Liver (tissue), 3 donors: ENCODE measurements at regions not wholly inside any gene's neighbourhood (a gene's known extent, or its start where the extent isn't known, plus 50 kb on each side); places are given as distances from the start of the nearest gene placed in this dataset.

ENCODE experiments used
- CTCF ChIP-seq: fragments of 150-350 bp; IDR thresholded peaks from 2 replicates; pipeline ENCODE4 v1.5.1; 2017; ENCODE audit warnings: improper control_type of control experiment, low read depth, low read length; ENCODE audit not compliant: missing input control
- EGR1 ChIP-seq, 2 donors: IDR thresholded peaks; 2 replicates each; pipeline ENCODE4 v1.6.1; 2016 to 2018; ENCODE audit warnings: antibody characterized with exemption in 2 of 2, low read depth in 2 of 2
- NR2F2 ChIP-seq: IDR thresholded peaks from 2 replicates; pipeline ENCODE4 v1.6.1; 2016; ENCODE audit warnings: antibody characterized with exemption
- RAD21 ChIP-seq, 2 donors: IDR thresholded peaks; 2 replicates each; pipeline ENCODE4 v1.6.1; 2016; ENCODE audit warnings: antibody characterized with exemption in 2 of 2, mild to moderate bottlenecking in 2 of 2
- RXRA ChIP-seq, 2 donors: IDR thresholded peaks; 2 replicates each; pipeline ENCODE4 v1.6.1; 2017 to 2018; ENCODE audit warnings: antibody characterized with exemption in 2 of 2, mild to moderate bottlenecking in 1 of 2
- SP1 ChIP-seq: IDR thresholded peaks from 2 replicates; pipeline ENCODE4 v1.6.1; 2018; ENCODE audit warnings: antibody characterized with exemption, mild to moderate bottlenecking
- TAF1 ChIP-seq: conservative IDR thresholded peaks from 2 replicates; pipeline ENCODE4 v1.6.1; 2016; ENCODE audit warnings: antibody characterized with exemption, mild to moderate bottlenecking
- YY1 ChIP-seq: IDR thresholded peaks from 2 replicates; pipeline ENCODE4 v1.6.1; 2016; ENCODE audit warnings: antibody characterized with exemption, mild to moderate bottlenecking
- TF ChIP-seq, protein P1 (sequence below): IDR thresholded peaks from 2 replicates; pipeline ENCODE4 v1.6.1; 2016; ENCODE audit warnings: antibody characterized with exemption, mild to moderate bottlenecking
- donor health status: healthy.
- donor health status: healthy.

DNA sequence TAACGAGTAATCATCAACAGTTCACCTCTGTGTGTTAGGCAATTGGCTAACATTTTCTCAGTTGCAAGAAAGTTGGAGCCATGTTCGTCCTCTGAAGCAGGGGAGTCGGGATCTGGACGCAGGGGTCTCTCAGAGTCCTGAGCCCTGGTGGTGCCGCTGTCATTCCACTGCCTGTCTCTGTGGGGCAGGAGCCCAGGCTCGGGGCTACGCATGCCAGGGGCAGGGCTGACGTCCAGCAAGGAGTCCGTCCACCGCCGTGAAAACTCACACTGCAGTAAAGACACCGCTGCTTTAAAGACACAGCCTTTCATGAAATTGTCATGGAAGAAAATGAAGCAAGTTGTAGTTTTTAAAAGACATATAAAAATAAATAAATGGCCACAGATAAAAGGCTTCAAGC lies 571.1 kb upstream of the SOX11 start:
- no peak for TF ChIP-seq CTCF
- no peak for TF ChIP-seq SP1
- no peak for TF ChIP-seq RAD21 (IDR thresholded peaks at IDR 0.05)
- TF ChIP-seq TAF1: no peak
- no peak for TF ChIP-seq EGR1 (IDR thresholded peaks at IDR 0.05; ENCODE audit: low read depth in 2 of 2)
- no peak for TF ChIP-seq YY1
- TF ChIP-seq NR2F2: no peak
- TF ChIP-seq, protein P1, sequence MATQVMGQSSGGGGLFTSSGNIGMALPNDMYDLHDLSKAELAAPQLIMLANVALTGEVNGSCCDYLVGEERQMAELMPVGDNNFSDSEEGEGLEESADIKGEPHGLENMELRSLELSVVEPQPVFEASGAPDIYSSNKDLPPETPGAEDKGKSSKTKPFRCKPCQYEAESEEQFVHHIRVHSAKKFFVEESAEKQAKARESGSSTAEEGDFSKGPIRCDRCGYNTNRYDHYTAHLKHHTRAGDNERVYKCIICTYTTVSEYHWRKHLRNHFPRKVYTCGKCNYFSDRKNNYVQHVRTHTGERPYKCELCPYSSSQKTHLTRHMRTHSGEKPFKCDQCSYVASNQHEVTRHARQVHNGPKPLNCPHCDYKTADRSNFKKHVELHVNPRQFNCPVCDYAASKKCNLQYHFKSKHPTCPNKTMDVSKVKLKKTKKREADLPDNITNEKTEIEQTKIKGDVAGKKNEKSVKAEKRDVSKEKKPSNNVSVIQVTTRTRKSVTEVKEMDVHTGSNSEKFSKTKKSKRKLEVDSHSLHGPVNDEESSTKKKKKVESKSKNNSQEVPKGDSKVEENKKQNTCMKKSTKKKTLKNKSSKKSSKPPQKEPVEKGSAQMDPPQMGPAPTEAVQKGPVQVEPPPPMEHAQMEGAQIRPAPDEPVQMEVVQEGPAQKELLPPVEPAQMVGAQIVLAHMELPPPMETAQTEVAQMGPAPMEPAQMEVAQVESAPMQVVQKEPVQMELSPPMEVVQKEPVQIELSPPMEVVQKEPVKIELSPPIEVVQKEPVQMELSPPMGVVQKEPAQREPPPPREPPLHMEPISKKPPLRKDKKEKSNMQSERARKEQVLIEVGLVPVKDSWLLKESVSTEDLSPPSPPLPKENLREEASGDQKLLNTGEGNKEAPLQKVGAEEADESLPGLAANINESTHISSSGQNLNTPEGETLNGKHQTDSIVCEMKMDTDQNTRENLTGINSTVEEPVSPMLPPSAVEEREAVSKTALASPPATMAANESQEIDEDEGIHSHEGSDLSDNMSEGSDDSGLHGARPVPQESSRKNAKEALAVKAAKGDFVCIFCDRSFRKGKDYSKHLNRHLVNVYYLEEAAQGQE: no peak
- no peak for TF ChIP-seq RXRA (IDR thresholded peaks at IDR 0.05)
